HG02840 (cell line): ENCODE measurements at regions not wholly inside any gene's neighbourhood (a gene's known extent, or its start where the extent isn't known, plus 50 kb on each side); places are given as distances from the start of the nearest gene placed in this dataset.

Experiments used
- ATAC-seq: cut with Tn5 transposase; IDR thresholded peaks from one replicate; pipeline ENCODE4 v1.9.1; 2021; ENCODE audit warnings: mild to moderate bottlenecking, moderate library complexity, moderate number of reproducible peaks; ENCODE audit not compliant: unreplicated experiment, low FRiP score

DNA sequence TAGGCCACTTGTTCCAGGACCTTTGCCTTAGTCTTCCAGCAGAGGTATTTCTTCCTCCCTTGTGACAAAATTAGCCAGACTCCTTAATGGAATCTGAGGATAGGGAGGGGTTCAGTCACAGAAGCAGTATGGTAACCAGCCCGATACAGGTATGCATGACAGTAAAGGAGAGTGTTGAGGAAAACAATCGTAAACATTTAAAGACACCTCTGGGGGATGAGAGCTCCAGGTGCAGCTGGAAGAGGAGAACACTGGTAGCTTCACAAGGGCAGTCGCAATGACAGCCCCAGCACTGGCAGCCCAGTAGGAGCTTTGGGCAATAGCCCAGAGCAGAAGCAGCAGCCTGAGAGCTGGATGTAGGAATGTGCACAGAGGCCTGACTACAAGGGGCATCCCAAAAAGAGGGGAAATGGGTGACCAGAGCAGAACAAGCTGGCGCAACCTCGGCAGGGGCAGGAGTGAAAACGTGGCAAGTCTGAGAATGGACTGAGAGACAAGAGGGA, 344.9 kb upstream of the JAG1 start:
- no peak for ATAC-seq

DNA sequence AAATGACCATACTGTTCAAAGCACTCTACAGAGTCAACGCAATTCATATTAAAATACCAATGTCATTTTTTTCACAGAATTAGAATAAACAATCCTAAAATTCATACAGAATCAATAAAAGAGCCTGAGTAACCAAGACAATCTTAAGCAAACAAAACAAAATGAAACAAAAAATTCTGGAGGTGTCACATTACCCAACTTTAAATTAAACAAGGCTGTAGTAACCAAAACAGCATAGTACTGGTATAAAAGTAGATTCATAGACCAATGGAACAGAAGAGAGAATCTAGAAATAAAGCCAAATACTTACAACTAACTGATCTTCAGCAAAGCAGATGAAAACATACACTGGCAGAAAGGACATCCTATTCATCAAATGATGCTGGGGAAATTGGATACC, 346.9 kb upstream of the JAG1 start:
- ATAC-seq, result no peak

DNA sequence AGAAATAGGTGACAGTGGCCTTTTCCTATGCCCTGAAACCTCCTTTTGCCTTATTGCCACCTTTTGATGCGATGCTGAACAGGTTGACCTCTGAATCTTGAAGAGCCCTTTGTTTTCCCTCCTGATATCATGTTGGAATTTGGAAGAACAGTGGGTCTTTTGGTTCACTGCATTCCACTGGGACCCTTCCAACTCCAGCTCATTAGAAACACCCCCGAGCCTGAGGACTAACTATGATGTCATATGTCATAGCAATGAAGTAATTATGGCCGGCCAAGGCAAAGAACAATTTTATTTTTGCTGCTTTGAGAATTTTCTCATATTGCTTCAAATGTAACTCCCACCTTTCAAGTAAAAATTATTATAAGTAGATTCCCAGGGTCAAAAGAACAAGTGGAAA, 353.4 kb upstream of the JAG1 start:
- ATAC-seq, result no peak

DNA sequence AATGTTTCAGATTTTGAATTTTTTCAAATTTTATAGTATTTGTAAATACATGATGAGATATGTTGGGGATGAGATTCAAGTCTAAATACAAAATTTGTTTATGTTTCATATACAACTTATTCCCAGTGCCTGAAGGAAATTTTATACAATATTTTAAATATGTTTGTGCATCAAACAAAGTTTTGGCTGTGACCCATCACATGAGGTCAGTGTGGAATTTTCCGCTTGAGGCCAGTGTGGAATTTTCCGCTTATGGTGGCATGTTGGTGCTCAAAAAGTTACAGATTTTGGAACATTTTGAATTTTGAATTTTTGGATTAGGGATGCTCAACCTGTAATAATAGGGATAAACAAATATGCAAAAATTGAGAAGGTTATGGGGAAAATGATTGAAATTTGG, 356.6 kb upstream of the JAG1 start:
- no peak for ATAC-seq

DNA sequence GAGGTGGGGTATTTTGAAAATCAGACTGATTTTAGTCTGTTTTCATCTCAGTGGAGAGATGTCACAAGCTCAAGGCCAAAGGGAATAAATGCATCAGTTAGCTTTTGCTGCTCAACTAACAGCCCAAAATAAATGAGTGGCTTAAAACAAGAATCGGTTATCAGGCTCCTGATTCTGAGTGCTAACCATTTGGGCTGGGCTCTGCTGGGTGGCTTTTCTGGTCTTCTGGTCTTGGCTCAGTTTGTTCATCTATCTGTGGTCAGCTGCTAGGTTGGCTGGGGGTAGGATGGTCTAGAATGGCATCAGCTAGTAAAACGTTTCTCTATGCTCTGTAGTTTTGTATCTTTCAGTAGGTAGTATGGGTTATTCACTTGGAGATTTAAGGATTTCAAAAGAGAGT, 357.5 kb upstream of the JAG1 start:
- ATAC-seq, result no peak

DNA sequence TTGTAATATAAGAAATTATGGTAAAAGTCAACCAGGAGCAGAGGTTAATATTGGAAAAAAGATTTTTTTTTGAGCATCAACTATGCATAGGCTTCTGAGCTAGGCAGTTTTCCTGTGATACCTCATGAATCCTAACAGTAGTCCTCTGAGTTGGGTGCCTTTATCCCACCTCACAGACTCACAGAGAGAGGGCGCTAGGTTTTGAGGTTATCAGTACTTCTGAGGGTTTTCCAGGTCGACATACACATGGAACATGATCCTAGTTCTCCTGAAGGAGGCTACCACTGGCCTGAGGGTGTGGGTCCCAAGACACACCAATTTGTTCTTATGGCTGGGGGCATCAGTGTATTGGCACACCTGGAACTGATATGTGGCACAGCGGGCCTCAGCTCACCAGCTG, 358.8 kb upstream of the JAG1 start:
- ATAC-seq, result no peak

DNA sequence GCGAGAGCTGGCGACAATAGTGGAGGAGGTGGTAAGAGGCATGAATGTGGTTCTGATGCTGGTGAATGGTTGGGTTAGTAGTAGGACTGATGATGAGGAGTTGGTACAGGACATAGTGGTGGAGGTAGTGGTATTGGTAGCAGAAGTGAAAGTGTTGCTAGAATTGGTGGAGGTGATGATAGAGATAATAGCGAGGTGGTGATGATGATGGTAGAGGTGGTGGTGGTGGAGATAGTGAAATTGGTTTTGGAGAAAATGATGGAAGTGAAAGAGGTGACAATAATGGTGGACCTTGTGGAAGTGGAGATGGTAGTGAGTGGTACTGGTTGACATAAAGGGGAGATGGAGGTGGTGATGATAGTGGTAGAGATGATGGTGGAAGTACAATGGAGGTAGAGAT, 360.2 kb upstream of the JAG1 start:
- ATAC-seq, result no peak

DNA sequence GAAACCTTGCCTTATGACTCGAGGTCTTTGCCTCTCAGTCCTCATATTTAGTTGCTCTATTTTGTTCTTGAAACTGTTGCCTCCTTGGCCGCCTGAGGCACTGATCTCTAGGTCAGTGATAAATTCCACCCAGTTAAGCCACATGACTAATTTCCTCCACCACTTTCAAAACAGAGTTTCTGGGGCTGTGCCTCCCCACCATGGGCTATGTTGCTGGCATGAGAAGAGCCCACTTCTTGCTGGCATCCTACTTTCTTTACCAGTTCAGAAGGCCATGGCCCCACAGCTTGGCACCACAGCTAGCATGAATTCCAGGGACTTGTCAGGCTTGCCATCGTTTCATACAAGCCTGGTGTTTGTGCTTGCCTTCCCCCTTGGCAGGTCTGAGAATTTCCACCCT, 361.4 kb upstream of the JAG1 start:
- no peak for ATAC-seq

DNA sequence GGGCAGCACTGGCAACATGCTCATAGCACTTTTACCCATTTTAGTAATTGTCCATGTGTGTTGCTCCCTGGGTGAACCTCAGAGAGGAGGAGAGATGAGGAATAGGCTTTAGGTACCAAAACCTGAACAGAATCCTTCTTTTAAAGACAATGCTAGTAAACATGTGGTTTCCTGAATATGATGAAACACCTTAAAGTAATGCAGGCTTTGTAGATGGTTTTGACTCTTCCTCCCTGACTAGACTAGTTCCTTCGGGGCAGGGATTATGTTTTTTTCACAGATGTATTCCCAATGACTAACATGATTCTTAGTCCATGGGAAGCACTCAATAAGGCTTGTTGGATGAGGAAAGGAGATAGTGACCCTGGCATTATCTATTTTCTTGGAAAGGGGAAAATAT, 367.6 kb upstream of the JAG1 start:
- ATAC-seq, result no peak

DNA sequence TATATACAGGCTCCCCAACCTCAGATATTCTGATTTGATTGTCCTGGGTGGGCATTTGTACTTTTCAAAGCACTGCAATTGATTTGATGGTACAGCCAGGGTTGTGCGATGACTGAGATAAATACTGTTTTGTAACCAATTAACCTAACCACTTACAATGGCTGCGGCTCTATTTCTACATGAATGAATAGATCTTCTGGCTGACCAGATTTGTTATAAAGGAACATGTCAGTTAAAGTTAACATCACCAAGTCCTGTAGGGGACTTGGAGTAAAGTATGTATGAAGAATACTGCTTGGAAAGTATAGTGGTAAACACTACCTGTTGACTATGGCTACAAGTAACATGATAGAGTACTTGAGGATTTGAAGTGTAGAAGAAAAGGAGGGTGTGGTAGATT, 369.2 kb upstream of the JAG1 start:
- no peak for ATAC-seq

DNA sequence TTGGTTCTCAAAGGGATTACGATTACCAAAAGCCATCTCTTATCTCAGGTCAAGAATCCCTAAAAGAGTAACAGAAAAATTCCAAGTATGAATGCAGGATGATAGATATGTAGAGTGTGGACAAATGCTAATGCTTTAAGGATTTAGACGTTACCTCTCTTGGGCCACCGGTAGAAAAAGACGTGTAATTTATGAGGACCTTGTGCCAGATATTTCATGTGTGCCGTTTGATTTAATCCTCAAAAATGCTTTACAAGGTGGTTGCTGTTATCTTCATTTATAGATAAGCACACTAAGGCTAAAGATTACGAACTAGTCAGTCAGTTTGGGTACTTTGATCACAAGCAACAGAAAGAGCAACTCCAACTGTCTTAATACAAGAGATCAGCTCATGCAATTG, 370.8 kb upstream of the JAG1 start:
- no peak for ATAC-seq

DNA sequence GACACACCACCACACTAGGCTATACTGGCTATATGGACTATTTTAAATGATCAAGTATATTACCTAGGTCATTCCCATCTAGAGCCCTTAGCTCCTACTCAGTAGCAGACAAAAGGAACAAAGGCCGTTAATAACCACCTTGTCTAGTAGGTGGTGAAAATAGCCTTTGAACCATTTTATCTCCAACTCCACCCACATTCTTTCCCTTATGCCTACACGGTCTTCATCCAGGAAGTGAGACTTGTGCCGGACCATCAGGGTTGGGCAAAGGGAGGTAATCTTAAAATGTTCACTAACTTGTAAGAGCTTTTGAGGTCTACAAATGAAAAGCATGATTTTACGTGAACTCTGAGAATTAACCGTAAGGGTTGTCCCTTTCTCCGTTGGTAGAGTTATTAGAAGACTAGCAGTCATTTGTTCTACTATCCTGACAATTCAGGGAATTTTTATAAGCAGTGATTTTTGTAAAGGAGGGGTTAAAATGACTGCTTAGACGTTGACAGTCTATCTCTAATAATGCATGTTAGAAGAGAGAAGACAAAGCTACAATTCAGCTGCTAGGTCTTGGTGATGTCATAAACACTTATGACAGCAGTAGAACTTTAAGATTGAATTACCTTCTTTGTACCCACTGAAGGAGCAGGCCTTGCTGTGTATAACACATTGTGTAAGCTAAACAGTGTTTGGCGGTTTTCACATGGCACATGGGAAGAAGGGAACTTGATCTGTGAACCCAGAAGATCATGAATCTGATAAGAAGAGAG, 371.8 kb upstream of the JAG1 start:
- no peak for ATAC-seq

DNA sequence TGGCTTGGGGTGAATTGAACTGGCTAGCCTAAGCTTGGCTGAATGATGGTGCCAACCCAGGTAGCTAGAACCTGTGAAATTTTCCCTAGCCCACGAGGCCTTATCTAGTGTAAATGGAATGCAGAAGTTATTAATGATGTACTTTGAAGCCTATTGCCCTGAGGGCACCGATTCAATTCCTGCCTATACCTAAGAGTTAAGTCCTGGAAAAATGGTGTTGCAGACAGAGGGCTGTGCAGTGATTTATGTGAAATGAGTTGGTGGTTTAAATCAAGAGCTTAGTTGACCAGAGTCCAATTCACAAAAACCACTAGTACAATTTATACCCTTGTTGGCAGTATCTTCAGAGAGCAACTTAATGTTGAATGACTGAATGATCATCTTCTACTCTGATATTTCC, 373.8 kb upstream of the JAG1 start:
- ATAC-seq, result no peak

DNA sequence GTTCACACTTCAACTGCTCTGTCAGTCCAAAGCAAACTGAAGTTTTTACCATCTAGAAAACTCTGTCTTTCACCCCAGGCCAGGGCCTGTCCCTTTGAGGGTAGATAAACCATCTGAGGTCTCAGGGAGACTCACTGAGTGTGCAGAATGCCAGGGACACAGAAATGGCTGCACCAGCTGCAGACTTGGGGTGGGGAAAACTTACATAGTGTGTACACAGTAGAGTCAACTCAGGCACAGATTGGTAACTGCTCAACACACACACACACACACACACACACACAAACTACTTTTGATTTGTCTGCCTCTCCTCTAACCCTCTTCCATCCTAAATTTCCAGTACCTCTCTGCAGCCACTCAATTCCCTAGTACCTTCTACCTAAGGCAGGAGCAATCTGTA, 374.9 kb upstream of the JAG1 start:
- ATAC-seq, result no peak

DNA sequence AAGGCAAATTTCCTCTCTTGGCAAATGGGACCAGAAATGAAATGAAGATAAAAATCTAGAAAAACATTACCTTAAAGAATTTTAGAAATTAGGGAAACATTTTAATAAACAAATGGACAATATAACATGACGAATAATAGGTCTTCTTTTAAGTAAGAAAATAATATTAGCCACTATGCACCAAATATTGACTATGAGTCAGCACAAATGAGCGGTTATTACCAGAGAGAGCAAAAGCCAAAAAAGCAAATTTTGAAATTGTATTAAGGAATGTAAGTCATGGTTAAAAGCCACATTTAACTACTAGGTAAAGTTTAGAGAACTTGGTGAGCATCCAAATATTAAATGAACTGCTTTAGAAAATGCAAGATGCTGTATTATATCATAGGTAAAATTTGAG, 376.6 kb upstream of the JAG1 start:
- no peak for ATAC-seq

DNA sequence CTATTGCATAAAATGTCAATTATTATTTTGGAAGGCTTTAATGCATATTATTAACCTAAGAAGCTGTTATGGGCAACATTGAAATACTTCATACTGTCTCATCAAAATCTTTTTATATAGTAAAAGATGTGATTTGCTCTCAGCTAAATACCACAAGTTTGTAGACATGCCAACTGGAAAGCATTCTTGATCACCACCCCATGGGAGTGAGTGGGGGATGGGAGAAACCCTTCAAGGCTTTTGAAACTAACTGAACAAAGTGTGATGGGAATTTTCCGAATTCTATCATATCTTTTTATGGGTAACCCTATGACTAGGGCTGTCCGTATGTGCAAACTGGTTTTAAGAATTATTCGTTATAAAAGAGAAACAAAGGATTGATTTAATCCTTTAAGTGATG, 377.3 kb upstream of the JAG1 start:
- no peak for ATAC-seq

DNA sequence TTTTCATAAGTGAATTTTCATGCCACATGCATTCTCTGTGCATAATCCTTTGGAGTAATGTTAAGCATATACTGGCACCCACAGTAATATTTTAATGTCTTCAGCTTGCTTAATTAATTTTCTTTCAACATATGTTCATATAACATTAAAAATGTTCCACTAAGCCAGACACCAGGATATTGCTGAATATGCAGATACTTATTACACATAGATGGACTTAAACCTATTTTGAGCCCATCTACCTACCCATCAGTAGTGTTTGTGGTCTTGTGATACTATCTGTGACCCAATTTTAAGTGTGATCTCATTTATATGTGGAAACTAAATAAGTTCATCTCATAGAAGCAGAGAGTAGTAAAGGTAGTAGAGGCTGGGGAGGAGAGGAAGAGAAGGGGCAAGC, 379.5 kb upstream of the JAG1 start:
- ATAC-seq, result no peak

DNA sequence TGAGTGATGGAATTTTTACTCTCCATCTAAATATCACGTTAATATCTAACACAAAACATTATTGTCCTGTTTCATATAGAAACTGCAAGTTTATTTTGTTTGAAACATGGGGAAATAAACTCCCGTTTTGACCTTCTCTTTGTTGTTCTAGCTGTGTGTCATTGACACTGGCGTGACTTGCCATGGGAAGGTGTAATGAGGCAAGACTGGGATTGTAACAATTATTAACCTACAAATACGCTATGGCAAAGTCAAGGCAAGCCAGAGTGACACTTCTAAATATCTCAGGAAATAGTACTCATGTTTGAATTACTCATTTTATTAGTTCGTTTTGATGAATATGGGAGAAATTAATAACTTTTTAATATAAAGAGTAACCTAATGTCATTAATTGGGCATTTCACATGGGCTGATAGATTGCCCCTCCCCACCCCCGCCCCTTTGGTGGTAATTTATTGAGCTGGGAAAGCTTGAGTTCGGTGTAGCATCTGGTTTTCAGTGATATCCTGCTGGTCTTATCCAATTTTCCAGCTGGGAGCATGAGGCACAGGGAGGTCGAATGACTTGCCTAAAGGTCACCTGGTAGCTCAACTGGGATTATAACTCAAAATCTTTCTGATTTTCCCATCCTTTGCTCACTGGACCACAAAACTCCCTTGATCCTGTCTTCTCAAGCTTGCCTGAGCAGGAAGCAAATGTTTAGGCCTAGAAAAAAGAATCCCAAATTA, 380.6 kb upstream of the JAG1 start:
- ATAC-seq, result no peak

DNA sequence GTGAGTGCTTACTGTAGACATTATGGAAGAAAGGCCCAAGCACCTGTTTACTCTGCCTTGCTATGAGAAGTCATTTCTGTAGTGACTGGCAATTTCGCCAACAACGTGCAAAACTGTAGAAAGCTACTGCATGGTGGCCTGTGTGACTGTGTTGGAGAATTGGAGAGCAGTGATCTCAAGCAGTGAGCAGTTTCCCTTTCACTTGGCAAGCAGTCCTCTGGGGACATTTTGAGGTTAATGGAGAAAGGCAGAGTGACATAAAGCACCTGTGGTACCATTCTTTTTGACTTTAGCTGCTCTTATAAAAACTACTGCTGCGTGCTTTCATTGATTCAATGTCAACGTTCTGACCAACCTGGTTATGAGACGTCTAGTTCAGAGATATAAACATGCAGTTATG, 382.6 kb upstream of the JAG1 start:
- ATAC-seq, result no peak

DNA sequence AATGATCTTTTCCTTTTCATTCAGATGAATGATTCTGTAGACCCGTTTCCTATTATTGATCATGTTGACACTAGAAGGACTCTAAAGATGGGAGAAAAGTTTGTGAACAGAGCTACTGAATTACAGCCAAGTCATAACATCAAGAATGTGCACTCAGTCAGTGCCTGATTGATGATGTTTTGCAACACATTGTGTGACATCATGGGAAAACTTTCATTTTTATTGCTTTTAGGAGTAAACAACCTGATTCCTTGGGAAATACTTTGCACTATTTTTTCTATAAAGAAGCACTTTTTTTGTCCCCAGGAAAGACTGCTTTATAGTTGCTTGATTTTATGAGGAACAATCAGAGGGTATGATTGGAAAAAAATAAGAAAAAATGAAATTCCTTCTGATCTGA, 383.8 kb upstream of the JAG1 start:
- ATAC-seq, result no peak

DNA sequence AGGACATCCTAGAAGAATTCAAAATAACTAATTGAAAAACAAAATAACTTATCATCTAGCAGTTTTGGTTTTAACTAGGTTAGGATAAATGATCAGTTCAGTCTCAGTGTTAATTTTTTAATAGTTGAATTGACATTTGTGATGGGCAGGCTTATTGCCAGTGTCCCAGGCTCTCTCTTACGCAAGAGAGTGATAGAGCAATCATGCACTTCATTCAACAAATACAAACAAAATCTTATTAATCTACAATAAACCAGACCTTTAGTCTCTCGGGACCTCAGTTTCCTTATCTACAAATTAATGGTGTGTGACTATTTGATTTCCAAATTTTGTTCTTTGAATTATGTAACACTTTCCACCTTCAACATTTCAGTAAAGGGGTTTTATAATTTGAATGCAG, 385.9 kb upstream of the JAG1 start:
- no peak for ATAC-seq
